Activated CD8-positive, alpha-beta memory T cell treated with anti-CD3 and anti-CD28 coated beads, Interleukin-2, amount 50 U/mL, for 24 hours (primary cell): ENCODE measurements at regions not wholly inside any gene's neighbourhood (a gene's known extent, or its start where the extent isn't known, plus 50 kb on each side); places are given as distances from the start of the nearest gene placed in this dataset.
"Not testable (repeated sequence)": the region's sequence is repeated elsewhere in the genome, so short reads cannot be mapped to it uniquely, and the experiment has no call there.

ENCODE experiments used
- DNase-seq: peaks from one replicate; pipeline ENCODE4 v3.0.0-alpha.2; 2020; ENCODE audit errors: extremely low read depth

GRCh38 chr9:75669721-75670120 lies 220.8 kb upstream of the PCSK5 start:
- DNase-seq = no peak

- no peak for DNase-seq
Measured at GRCh38 chr9:75671354-75671753, 219.1 kb upstream of the PCSK5 start.

GRCh38 chr9:75672478-75672877 lies 218.0 kb upstream of the PCSK5 start:
- DNase-seq = no peak

GRCh38 chr9:75683591-75683990 lies 206.9 kb upstream of the PCSK5 start:
- DNase-seq = no peak

GRCh38 chr9:75685062-75685461 lies 205.4 kb upstream of the PCSK5 start:
- DNase-seq = no peak

- no peak for DNase-seq
Measured at GRCh38 chr9:75687359-75687953, 203.0 kb upstream of the PCSK5 start.

GRCh38 chr9:75690551-75690950 lies 199.9 kb upstream of the PCSK5 start:
- DNase-seq = not testable (repeated sequence)

GRCh38 chr9:75691408-75691807 lies 199.1 kb upstream of the PCSK5 start:
- DNase-seq = no peak

- no peak for DNase-seq
Measured at GRCh38 chr9:75692309-75692708, 198.2 kb upstream of the PCSK5 start.

- no peak for DNase-seq
Measured at GRCh38 chr9:75695921-75696320, 194.6 kb upstream of the PCSK5 start.

GRCh38 chr9:75699017-75699416 lies 191.5 kb upstream of the PCSK5 start:
- no peak for DNase-seq

- no peak for DNase-seq
Measured at GRCh38 chr9:75699625-75700251, 190.7 kb upstream of the PCSK5 start.

GRCh38 chr9:75700252-75700640 lies 190.2 kb upstream of the PCSK5 start:
- no peak for DNase-seq

GRCh38 chr9:75707191-75707590 lies 183.3 kb upstream of the PCSK5 start:
- no peak for DNase-seq

- DNase-seq = no peak
Measured at GRCh38 chr9:75709698-75710097, 180.8 kb upstream of the PCSK5 start.

GRCh38 chr9:75712700-75713099 lies 177.8 kb upstream of the PCSK5 start:
- no peak for DNase-seq

- DNase-seq = no peak
Measured at GRCh38 chr9:75713335-75713734, 177.1 kb upstream of the PCSK5 start.

GRCh38 chr9:75715360-75715759 lies 175.1 kb upstream of the PCSK5 start:
- no peak for DNase-seq

GRCh38 chr9:75718677-75719076 lies 171.8 kb upstream of the PCSK5 start:
- DNase-seq = no peak

GRCh38 chr9:75728391-75728790 lies 162.1 kb upstream of the PCSK5 start:
- no peak for DNase-seq

- no peak for DNase-seq
Measured at GRCh38 chr9:75734802-75735201, 155.7 kb upstream of the PCSK5 start.

GRCh38 chr9:75739884-75740611 lies 150.4 kb upstream of the PCSK5 start:
- DNase-seq = no peak

- no peak for DNase-seq
Measured at GRCh38 chr9:75743855-75744254, 146.6 kb upstream of the PCSK5 start.
